Muscle of back (tissue), 3 donors: ENCODE measurements at regions not wholly inside any gene's neighbourhood (a gene's known extent, or its start where the extent isn't known, plus 50 kb on each side); places are given as distances from the start of the nearest gene placed in this dataset.
"Not testable (repeated sequence)": the region's sequence is repeated elsewhere in the genome, so short reads cannot be mapped to it uniquely, and the experiment has no call there.

Source experiments
- DNase-seq, 3 donors: peaks; one replicate each; pipeline versions ENCODE4 v3.0.0 to v3.0.0-alpha.2; 2013

DNA sequence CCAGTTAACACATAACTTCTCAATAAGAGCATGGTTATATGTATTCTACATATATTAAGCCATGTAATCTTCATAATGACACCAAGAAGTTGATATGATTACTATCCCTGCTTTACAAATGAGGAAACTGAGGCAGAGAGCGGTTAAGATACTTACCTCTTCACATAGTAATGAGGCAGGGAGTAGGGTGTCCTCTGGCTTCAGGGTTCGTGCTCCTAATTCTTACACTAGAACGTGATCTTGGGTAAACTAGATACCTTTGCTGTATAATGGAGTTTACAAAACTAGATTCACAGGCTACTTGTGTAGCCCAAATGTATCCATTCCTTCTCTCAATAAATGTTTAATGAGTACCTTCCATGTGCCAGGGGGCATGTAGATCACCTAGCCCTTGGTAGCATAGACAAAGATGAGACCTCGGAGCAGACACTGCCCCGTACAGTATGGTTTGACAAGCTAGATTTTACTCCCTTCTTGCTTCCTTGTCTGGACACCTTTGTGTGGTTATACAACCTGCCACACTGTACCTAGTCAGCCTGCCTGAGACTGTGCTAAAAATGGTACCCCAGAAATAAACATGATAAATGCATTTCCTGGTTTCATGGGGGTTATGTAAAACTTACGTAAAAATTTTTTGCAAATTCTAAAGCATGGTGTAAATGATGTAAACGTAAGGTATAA lies 991.8 kb downstream of the VRK1 start:
- DNase-seq, result no peak

- no peak for DNase-seq
These were observed 993.9 kb downstream of the VRK1 start for GRCh38 chr14:97791072-97791471.

- DNase-seq, result no peak
These were observed 994.7 kb downstream of the VRK1 start for GRCh38 chr14:97791906-97792305.

- DNase-seq, result no peak
These were observed 999.3 kb downstream of the VRK1 start for GRCh38 chr14:97796511-97796910.

- DNase-seq, result no peak
These were observed 1001.0 kb downstream of the VRK1 start for GRCh38 chr14:97798176-97798575.

DNA sequence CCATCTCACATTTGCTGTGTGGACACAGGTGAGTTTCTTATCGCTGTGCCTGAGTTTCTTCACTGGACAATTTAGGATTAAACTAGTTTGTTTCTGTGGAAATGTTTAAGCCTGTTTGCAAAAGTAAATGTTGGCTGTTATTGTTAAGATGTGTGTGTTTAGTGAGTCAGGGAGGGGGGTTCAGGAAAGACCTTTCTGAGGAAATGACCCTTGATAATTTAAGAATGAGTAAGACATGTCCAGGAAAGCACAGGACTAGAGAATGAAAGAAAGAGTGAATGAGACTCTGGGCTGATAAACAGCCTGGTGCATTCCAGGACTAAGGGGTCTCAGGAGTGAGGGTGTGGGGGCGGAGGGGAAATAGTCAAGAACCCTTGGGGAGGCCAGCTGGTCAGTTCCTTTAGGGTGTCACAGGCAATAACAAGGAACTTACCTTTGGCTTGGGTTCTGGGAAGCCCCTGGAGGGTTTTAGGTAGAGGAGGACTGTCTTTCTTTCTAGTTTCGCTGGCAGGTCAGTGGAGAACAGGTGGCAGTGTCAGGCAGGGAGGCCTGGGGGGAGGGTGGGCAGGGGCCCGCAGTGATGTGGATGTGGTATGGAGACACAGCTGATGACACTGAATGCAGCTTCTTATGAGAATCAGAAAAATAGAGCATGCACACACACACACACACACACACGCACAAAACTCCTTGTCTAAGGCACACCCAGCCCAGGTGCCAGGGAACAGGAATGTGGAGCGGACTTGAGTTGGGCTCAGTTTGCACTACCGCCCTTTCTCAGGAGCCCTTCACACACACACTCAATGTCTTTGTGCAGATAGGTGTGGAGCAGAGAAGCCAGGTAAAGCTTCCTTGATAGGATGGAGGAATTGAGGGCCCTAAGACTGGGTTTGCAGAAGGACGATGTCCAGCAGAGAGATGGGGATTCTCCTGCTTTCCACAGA lies 1005.5 kb downstream of the VRK1 start:
- no peak for DNase-seq

DNA sequence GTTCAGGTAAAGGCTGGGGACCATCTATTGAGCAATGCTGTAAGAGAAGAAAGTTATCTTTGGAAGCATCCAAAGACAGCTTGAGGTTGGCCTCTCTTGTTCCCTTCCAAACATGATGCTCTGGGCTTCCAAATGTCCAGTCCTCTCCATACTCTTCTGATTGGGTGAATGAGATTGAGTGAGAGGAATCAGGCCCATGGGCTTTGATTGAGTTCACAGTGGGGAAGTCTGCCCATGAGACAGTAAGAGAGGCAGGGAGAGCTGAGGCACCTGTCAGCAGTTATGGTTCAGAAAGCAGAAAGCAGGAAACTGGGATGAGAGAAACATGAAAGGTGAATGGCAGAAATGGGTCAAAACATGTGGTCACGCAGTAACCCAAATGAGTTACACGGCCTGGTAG lies 1006.9 kb downstream of the VRK1 start:
- DNase-seq, result no peak

DNA sequence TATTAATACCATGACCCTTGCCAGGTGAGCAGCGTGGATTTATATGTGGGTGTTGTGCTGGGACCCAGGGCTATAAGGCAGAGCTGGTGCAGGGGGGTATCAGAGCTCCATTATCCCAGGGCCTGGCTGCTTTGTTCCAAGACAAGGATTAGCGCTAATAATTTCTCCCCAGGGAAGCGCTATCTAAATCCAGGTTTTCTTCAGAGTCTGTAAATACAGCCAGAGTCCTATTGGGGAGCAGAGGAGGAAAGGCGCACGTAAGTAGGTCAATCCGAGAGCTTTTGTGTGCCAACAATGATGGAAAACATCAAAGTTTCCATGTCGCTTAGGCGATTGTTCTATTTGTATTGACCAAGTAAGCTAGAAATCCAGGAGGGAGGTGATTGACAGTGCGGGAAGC lies 1009.7 kb downstream of the VRK1 start:
- DNase-seq, result no peak

GRCh38 chr14:97808541-97808940 lies 1011.4 kb downstream of the VRK1 start:
- DNase-seq, result not testable (repeated sequence)

DNA sequence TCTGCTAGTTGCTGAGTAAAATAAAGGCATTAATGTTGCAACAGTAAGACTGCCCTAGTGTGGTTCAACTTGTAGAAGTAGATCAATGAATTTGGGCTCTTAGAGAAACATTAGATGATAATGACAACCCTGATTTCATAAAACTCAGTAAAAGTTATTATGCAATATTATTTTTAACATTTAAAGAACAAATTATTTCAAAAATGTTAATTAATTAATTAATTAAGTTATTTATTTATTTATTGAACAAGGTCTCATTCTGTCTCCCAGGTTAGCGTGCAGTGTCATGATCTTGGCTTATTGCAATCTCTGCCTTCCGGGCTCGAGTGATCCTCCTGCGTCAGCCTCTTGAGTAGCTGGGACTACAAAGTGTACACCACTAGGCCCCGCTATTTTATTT lies 1016.4 kb downstream of the VRK1 start:
- DNase-seq, result no peak

DNA sequence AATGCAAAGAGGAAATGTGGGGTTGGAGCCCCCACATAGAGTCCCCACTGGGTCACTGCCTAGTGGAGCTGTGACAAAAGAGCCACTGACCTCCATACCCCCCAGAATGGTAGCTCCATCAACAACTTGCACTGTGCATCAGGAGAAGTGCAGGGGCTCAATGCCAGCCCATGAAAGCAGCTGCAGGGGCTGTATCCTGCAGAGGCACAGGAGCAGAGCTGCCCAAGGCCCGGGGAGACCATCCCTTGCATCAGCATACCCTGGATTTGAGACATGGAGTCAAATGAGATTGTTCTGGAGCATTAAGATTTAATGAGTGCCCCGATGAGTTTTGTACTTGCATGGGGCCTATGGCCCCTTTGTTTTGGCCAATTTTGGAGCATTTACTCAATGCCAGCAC lies 1023.6 kb downstream of the VRK1 start:
- no peak for DNase-seq

GRCh38 chr14:97824218-97824617 lies 1027.0 kb downstream of the VRK1 start:
- DNase-seq, result no peak

- no peak for DNase-seq
These were observed 1030.6 kb downstream of the VRK1 start for GRCh38 chr14:97827746-97828145.

- DNase-seq, result no peak
These were observed 1035.6 kb downstream of the VRK1 start for GRCh38 chr14:97832776-97833175.

- no peak for DNase-seq
These were observed 1041.8 kb downstream of the VRK1 start for GRCh38 chr14:97838986-97839385.

DNA sequence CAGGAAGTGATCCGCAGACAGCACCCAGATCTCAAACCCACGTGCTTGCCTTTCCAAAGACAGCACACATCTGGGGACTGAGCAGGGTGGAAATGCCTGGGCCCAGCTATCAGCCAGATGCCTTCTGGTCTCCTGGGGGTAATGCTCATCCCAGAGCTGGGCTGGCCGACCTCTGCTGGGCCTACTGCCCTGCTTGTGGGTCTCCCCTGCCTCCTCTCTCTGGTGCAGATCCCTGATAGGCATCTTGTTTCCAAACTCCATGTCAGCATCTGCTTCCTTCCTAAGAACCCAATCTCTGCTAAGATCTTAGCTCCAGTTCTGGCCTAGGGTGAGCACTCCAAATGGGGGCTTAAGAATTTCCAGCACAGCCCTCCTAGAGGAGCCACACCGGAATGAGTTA lies 1043.0 kb downstream of the VRK1 start:
- DNase-seq, result no peak

GRCh38 chr14:97841762-97842161 lies 1044.6 kb downstream of the VRK1 start:
- DNase-seq, result no peak

DNA sequence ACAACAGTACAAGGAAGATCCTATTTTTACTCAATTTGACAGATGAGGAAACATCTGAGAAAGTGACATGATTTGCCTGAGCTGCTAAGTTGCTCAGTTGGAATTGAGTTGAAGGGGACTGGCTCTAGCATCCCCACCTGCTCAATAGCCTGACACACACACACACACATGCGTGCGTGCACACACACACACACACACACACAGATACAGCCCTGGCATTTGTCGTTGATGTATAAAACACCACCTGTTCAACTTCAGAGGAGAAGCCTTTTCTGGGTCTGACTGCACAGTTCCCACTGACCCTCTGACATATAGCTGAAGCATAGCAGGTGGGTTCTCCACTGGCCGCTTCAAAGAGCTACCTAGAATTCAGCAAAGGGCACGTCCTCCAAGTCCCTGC lies 1045.9 kb downstream of the VRK1 start:
- DNase-seq, result no peak

DNA sequence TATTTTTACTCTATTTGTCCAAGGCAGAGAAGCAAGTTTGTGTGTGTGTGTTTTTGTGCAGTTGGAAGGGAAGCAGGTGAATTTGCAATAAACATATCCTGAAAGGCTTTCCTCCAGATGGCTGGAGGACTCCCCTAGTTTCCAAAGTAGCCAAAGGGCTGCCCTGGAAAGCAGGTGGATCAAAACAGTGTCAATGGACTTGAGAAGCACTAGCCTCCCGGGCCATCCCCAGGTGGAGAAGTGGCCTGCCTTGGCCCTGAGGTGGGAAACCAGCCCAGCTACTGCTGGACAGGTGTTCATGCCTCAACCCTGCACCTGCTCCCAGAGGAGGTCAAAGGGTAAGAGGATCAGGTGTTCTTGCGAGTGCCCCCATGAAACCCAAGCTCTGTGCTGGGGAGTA lies 1046.9 kb downstream of the VRK1 start:
- DNase-seq, result no peak

DNA sequence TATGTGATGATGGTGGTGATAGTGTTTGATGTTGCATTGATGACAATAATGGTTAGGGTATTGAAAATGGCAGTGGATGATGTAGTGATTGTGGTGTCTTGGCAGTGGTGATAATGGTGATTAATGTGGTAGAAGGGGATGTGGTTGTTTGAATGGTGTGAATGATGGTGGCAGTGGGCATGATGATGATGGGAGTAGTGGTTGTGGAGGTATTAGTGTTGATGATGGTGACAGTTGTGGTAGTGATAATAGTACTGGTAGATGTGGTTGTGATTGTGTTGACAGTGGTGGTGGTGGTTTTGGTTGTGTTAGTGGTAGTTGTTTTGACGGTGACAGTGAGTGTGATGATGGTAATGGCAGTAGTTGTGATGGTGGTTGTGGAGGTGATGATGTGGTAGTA lies 1049.0 kb downstream of the VRK1 start:
- no peak for DNase-seq

DNA sequence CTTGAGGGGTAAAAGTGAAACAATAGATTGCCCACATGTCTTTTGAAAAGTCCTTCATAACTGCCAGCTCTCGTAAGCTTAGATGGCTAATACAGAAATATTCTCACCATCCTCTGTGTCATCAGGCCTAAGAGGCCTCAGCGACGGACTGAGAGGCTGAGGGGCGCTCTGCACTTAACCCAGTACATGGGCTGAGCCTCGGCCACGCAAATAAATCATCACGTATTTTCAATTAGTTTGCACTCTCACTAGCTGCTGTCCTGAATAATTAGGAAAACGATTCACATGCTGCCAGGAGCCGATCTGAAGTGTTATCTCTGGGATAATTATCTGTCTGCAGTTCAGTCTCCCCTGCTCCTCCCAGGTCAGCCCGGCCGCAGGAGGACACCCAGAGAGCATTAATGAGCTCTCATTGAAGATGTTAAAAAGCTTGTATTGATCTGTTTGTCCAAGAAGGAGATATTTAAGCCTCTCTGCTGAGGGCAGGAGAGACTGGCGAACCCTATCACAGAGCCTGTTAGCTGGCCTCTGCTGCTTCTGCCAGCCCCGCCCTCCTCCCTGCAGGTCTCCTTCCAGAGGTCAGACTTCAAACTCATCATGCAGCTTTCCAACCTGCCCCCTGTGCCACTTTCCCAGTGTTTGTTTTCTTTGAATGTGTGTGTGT lies 1051.3 kb downstream of the VRK1 start:
- DNase-seq, result no peak

DNA sequence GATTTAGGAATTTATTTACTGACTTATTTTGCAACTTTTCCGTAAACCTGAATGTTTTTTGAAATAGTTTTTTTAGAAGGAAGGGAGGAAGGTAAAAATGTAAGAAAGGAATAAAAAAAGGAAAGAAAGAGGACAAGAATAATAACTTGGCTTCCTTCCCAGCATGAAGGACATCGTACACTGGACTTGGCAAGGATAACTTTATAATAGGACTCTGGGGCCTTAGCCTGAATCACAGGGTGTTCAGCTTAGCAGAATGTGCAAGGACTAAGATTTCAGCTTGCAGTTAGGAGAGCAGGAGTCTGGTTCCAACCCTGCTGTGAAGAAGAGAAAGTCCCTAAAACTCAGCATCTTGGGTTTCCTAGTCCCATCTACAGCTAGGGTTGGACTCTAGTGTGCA lies 1053.3 kb downstream of the VRK1 start:
- peak in 2 of 3 donors; percentile 19 to 38 for DNase-seq

GRCh38 chr14:97850886-97851285 lies 1053.7 kb downstream of the VRK1 start:
- DNase-seq, result no peak
